ENCODE measurements at regions not wholly inside any gene's neighbourhood (a gene's known extent, or its start where the extent isn't known, plus 50 kb on each side); places are given as distances from the start of the nearest gene placed in this dataset.
"Not testable (repeated sequence)": the region's sequence is repeated elsewhere in the genome, so short reads cannot be mapped to it uniquely, and the experiment has no call there.

GRCh38 chr4:175033162-175033561, 115.0 kb downstream of the ADAM29 start:
- FAIRE-seq = no peak

GRCh38 chr4:175034007-175034406, 115.8 kb downstream of the ADAM29 start:
- FAIRE-seq = no peak

GRCh38 chr4:175034986-175035705, 117.0 kb downstream of the ADAM29 start:
- FAIRE-seq = no peak

- no peak for FAIRE-seq
Observed at GRCh38 chr4:175035905-175036304, 117.7 kb downstream of the ADAM29 start.

- no peak for FAIRE-seq
Observed at GRCh38 chr4:175048111-175048784, 130.1 kb downstream of the ADAM29 start.

GRCh38 chr4:175048906-175049305, 130.7 kb downstream of the ADAM29 start:
- FAIRE-seq = no peak

- no peak for FAIRE-seq
Observed at GRCh38 chr4:175051974-175052373, 133.8 kb downstream of the ADAM29 start.

- FAIRE-seq = no peak
Observed at GRCh38 chr4:175054980-175055379, 136.8 kb downstream of the ADAM29 start.

GRCh38 chr4:175062183-175062592, 144.0 kb downstream of the ADAM29 start:
- FAIRE-seq = no peak

- no peak for FAIRE-seq
Observed at GRCh38 chr4:175065228-175065627, 147.1 kb downstream of the ADAM29 start.

GRCh38 chr4:175066923-175067627, 148.9 kb downstream of the ADAM29 start:
- FAIRE-seq = no peak

GRCh38 chr4:175068266-175068665, 150.1 kb downstream of the ADAM29 start:
- FAIRE-seq = no peak

GRCh38 chr4:175070444-175070843, 152.3 kb downstream of the ADAM29 start:
- no peak for FAIRE-seq

- no peak for FAIRE-seq
Observed at GRCh38 chr4:175071123-175071522, 153.0 kb downstream of the ADAM29 start.

GRCh38 chr4:175087145-175087544, 169.0 kb downstream of the ADAM29 start:
- FAIRE-seq = no peak

GRCh38 chr4:175090116-175090515, 172.0 kb downstream of the ADAM29 start:
- no peak for FAIRE-seq

- no peak for FAIRE-seq
Observed at GRCh38 chr4:175091649-175092048, 173.5 kb downstream of the ADAM29 start.

- no peak for FAIRE-seq
Observed at GRCh38 chr4:175092114-175092513, 174.0 kb downstream of the ADAM29 start.

- not testable (repeated sequence) for FAIRE-seq
Observed at GRCh38 chr4:175093055-175093454, 174.9 kb downstream of the ADAM29 start.

- no peak for FAIRE-seq
Observed at GRCh38 chr4:175103403-175103802, 185.2 kb downstream of the ADAM29 start.

GRCh38 chr4:175106301-175106700, 188.1 kb downstream of the ADAM29 start:
- FAIRE-seq = no peak

GRCh38 chr4:175109933-175110332, 191.8 kb downstream of the ADAM29 start:
- FAIRE-seq = no peak

- no peak for FAIRE-seq
Observed at GRCh38 chr4:175125410-175126068, 207.4 kb downstream of the ADAM29 start.
